Astrocyte of the hippocampus (primary cell): ENCODE measurements at regions not wholly inside any gene's neighbourhood (a gene's known extent, or its start where the extent isn't known, plus 50 kb on each side); places are given as distances from the start of the nearest gene placed in this dataset.
"Not testable (repeated sequence)": the region's sequence is repeated elsewhere in the genome, so short reads cannot be mapped to it uniquely, and the experiment has no call there.

Experiments
- DNase-seq: peaks from one replicate; pipeline ENCODE4 v3.0.0; 2011; ENCODE audit warnings: low read depth, low spot score

GRCh38 chr13:98075048-98075447 lies 67.8 kb upstream of the FARP1 start:
- DNase-seq: no peak

GRCh38 chr13:98076309-98076708 lies 66.6 kb upstream of the FARP1 start:
- DNase-seq: not testable (repeated sequence)

GRCh38 chr13:98080280-98080679 lies 62.6 kb upstream of the FARP1 start:
- no peak for DNase-seq

GRCh38 chr13:98083507-98083906 lies 59.4 kb upstream of the FARP1 start:
- peak; percentile 90 for DNase-seq

- no peak for DNase-seq
Observed at GRCh38 chr13:98083936-98084335, 59.0 kb upstream of the FARP1 start.

GRCh38 chr13:98089246-98089645 lies 53.6 kb upstream of the FARP1 start:
- DNase-seq: peak; percentile 10

GRCh38 chr13:98092888-98093287 lies 50.0 kb upstream of the FARP1 start:
- DNase-seq: no peak
